Activated naive CD4-positive, alpha-beta T cell treated with anti-CD3 and anti-CD28 coated beads for 36 hours (primary cell): ENCODE measurements at regions not wholly inside any gene's neighbourhood (a gene's known extent, or its start where the extent isn't known, plus 50 kb on each side); places are given as distances from the start of the nearest gene placed in this dataset.

ENCODE experiments used
- CTCF ChIA-PET: fragments of 350-600 bp; sonication (Branson Sonifier 250); formaldehyde crosslinking; loops from one replicate; lab custom pipeline; 2021; ENCODE audit warnings: antibody characterized with exemption; lab: Charles Lee
- DNase-seq: peaks from one replicate; pipeline ENCODE4 v3.0.0-alpha.2; 2020
- H3K27ac Mint-ChIP-seq: one replicate; pipeline ENCODE4 v1.8.0; 2021; ENCODE audit warnings: mild to moderate bottlenecking, mixed read lengths
- H3K27me3 Mint-ChIP-seq: one replicate; pipeline ENCODE4 v1.8.0; 2021; ENCODE audit warnings: low read depth, mixed read lengths
- H3K36me3 Mint-ChIP-seq: one replicate; pipeline ENCODE4 v1.8.0; 2021; ENCODE audit warnings: low read depth, mixed read lengths
- H3K4me1 Mint-ChIP-seq: one replicate; pipeline ENCODE4 v1.8.0; 2021; ENCODE audit warnings: low read depth, mixed read lengths
- H3K4me3 Mint-ChIP-seq: one replicate; pipeline ENCODE4 v1.8.0; 2021; ENCODE audit warnings: mild to moderate bottlenecking, moderate library complexity, mixed read lengths
- H3K9me3 Mint-ChIP-seq: one replicate; pipeline ENCODE4 v1.8.0; 2021; ENCODE audit warnings: mixed read lengths
- intact Hi-C: fragments of 100-400 bp; cut with micrococcal nuclease; formaldehyde crosslinking; loops from one replicate; pipeline ENCODE4 v1.15.1; 2023

GRCh38 chr6:88370127-88370710, 204.1 kb upstream of the CNR1 start:
- Mint-ChIP-seq H3K27me3 (peaks cover 19% of the 10 kb centered on the region), H3K9me3 (no peaks in the 10 kb centered on the region), H3K27ac (no peak overlapping the region), H3K4me1 (no peaks in the 10 kb centered on the region), H3K4me3 (no peak overlapping the region), H3K36me3 (no peaks in the 10 kb centered on the region)
- CTCF ChIA-PET: no interaction called here
- intact Hi-C loops: no loop called here
- no peak for DNase-seq

- no peak overlapping the region for H3K27ac Mint-ChIP-seq
- CTCF ChIA-PET: no interaction called here
- H3K4me1 Mint-ChIP-seq: no peaks in the 10 kb centered on the region
- no peaks in the 10 kb centered on the region for H3K36me3 Mint-ChIP-seq
- H3K4me3 Mint-ChIP-seq: no peak overlapping the region
- H3K27me3 Mint-ChIP-seq: peaks cover 18% of the 10 kb centered on the region
- DNase-seq: no peak
- intact Hi-C loops: no loop called here
- no peaks in the 10 kb centered on the region for H3K9me3 Mint-ChIP-seq
Observed at GRCh38 chr6:88369262-88369661, 203.1 kb upstream of the CNR1 start.

GRCh38 chr6:88368071-88368787, 202.1 kb upstream of the CNR1 start:
- intact Hi-C loops: no loop called here
- H3K4me3 Mint-ChIP-seq: no peak overlapping the region
- no peak for DNase-seq
- no peaks in the 10 kb centered on the region for H3K4me1 Mint-ChIP-seq
- H3K27me3 Mint-ChIP-seq: peaks cover 14% of the 10 kb centered on the region
- no peak overlapping the region for H3K27ac Mint-ChIP-seq
- no peaks in the 10 kb centered on the region for H3K9me3 Mint-ChIP-seq
- H3K36me3 Mint-ChIP-seq: no peaks in the 10 kb centered on the region
- CTCF ChIA-PET: no interaction called here

- no peaks in the 10 kb centered on the region for H3K36me3 Mint-ChIP-seq
- H3K27ac Mint-ChIP-seq: no peak overlapping the region
- peaks cover 14% of the 10 kb centered on the region for H3K27me3 Mint-ChIP-seq
- CTCF ChIA-PET: no interaction called here
- H3K4me1 Mint-ChIP-seq: no peaks in the 10 kb centered on the region
- no peak for DNase-seq
- no peaks in the 10 kb centered on the region for H3K9me3 Mint-ChIP-seq
- intact Hi-C loops: no loop called here
- H3K4me3 Mint-ChIP-seq: no peak overlapping the region
Observed at GRCh38 chr6:88367248-88367647, 201.1 kb upstream of the CNR1 start.

GRCh38 chr6:88366672-88367071, 200.5 kb upstream of the CNR1 start:
- H3K4me1 Mint-ChIP-seq: no peaks in the 10 kb centered on the region
- CTCF ChIA-PET: no interaction called here

GRCh38 chr6:88365656-88366055, 199.5 kb upstream of the CNR1 start:
- peaks cover 11% of the 10 kb centered on the region for H3K27me3 Mint-ChIP-seq
- no peak overlapping the region for H3K4me3 Mint-ChIP-seq
- CTCF ChIA-PET: no interaction called here
- H3K36me3 Mint-ChIP-seq: no peaks in the 10 kb centered on the region
- H3K4me1 Mint-ChIP-seq: no peaks in the 10 kb centered on the region
- no peak overlapping the region for H3K27ac Mint-ChIP-seq
- intact Hi-C loops: no loop called here
- no peak for DNase-seq
- H3K9me3 Mint-ChIP-seq: no peaks in the 10 kb centered on the region

More at GRCh38 chr6:88366672-88367071, 200.5 kb upstream of the CNR1 start:
- Mint-ChIP-seq H3K27ac (no peak overlapping the region), H3K27me3 (peaks cover 14% of the 10 kb centered on the region), H3K36me3 (no peaks in the 10 kb centered on the region), H3K9me3 (no peaks in the 10 kb centered on the region), H3K4me3 (no peak overlapping the region)
- intact Hi-C loops: no loop called here
- no peak for DNase-seq

DNA sequence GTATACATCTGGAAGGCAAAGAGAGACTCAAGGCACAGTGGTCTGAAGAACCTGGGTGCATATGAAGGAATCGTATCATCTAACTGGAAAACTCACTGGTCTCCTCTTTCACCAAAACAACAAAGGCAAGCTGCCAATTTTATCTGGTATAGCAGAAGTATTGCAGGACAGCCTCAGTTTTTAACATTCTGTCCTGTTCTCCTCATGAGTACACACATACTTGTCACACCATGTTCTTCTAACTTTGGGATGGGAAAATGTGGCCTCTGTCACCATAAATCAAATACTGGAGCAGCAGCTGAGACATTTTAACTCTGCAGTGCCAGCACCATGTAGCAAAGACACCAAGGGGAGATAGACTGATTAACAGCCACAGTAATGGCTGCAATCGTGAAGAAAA, 199.1 kb upstream of the CNR1 start:
- intact Hi-C loops: no loop called here
- H3K27me3 Mint-ChIP-seq: peaks cover 11% of the 10 kb centered on the region
- H3K36me3 Mint-ChIP-seq: no peaks in the 10 kb centered on the region
- H3K27ac Mint-ChIP-seq: no peak overlapping the region
- no peak for DNase-seq
- H3K4me1 Mint-ChIP-seq: no peaks in the 10 kb centered on the region
- CTCF ChIA-PET: no interaction called here
- no peaks in the 10 kb centered on the region for H3K9me3 Mint-ChIP-seq
- no peak overlapping the region for H3K4me3 Mint-ChIP-seq

GRCh38 chr6:88361754-88362153, 195.6 kb upstream of the CNR1 start:
- CTCF ChIA-PET: no interaction called here
- intact Hi-C loops: no loop called here

DNA sequence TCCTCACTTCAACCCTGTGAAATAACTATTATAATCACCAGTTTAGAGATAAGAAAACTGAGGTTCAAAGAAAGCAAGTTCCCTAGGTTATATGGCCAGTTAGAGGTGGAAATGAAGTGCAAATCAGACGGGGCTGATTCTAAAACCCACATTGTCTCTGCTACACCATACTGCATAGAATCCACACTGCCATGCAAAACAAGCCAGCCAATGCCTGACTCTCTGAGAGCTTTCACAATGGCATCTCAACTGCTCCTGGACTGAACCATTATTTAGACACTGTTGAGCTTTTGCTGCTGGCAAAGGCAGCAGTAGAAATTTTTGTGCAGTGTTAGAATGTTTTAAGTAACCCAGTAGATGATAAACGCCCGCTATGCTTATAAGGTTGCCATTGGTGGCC, 195.2 kb upstream of the CNR1 start:
- intact Hi-C loops: no loop called here
- DNase-seq: no peak
- Mint-ChIP-seq H3K27ac (no peak overlapping the region), H3K27me3 (peaks cover 4% of the 10 kb centered on the region), H3K36me3 (no peaks in the 10 kb centered on the region), H3K9me3 (peaks cover 2% of the 10 kb centered on the region), H3K4me3 (no peak overlapping the region), H3K4me1 (no peaks in the 10 kb centered on the region)
- CTCF ChIA-PET: no interaction called here

More at GRCh38 chr6:88361754-88362153, 195.6 kb upstream of the CNR1 start:
- no peaks in the 10 kb centered on the region for H3K4me1 Mint-ChIP-seq
- no peak overlapping the region for H3K27ac Mint-ChIP-seq
- H3K27me3 Mint-ChIP-seq: peaks cover 4% of the 10 kb centered on the region
- H3K4me3 Mint-ChIP-seq: no peak overlapping the region
- H3K36me3 Mint-ChIP-seq: no peaks in the 10 kb centered on the region
- H3K9me3 Mint-ChIP-seq: peaks cover 2% of the 10 kb centered on the region
- no peak for DNase-seq

- Mint-ChIP-seq H3K4me1 (no peaks in the 10 kb centered on the region), H3K9me3 (peaks cover 2% of the 10 kb centered on the region), H3K27me3 (no peaks in the 10 kb centered on the region), H3K27ac (no peak overlapping the region), H3K36me3 (no peaks in the 10 kb centered on the region), H3K4me3 (no peak overlapping the region)
- no peak for DNase-seq
- CTCF ChIA-PET: interaction anchor here (0.6 kb wide), 1 partner anchor 1069 kb away, joined by 4 read pairs; no protein-coding TSS in a partner anchor
- intact Hi-C loops: no loop called here
Observed at GRCh38 chr6:88360203-88360797, 194.2 kb upstream of the CNR1 start.

- no peak overlapping the region for H3K27ac Mint-ChIP-seq
- H3K27me3 Mint-ChIP-seq: no peaks in the 10 kb centered on the region
- no peaks in the 10 kb centered on the region for H3K4me1 Mint-ChIP-seq
- no peaks in the 10 kb centered on the region for H3K36me3 Mint-ChIP-seq
- intact Hi-C loops: no loop called here
- H3K4me3 Mint-ChIP-seq: no peak overlapping the region
- no peak for DNase-seq
- CTCF ChIA-PET: interaction anchor here (0.6 kb wide), 1 partner anchor 1069 kb away, joined by 4 read pairs; no protein-coding TSS in a partner anchor
- peaks cover 2% of the 10 kb centered on the region for H3K9me3 Mint-ChIP-seq
Observed at GRCh38 chr6:88359530-88360202, 193.5 kb upstream of the CNR1 start.

DNA sequence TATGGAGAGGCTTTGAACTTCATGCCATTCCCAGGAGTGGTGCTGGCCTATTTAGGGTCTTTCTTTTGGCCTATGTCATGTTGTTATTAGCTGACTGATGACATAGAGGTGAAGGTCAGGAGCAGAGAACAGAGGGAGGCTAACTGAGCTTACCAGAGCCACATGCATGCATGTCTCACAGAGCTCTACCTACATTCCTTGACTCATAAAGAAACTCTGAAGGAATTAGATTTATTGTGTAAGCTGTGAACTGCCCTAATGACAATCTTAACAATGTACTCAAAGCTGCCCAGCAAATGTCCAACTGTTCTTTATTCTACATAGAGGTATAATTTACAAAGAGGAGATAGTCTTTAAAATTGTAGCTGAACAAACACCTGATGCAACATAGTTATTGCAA, 192.7 kb upstream of the CNR1 start:
- no peak overlapping the region for H3K4me3 Mint-ChIP-seq
- H3K9me3 Mint-ChIP-seq: peaks cover 2% of the 10 kb centered on the region
- H3K27ac Mint-ChIP-seq: no peak overlapping the region
- no peak for DNase-seq
- CTCF ChIA-PET: interaction anchor here (0.9 kb wide), 1 partner anchor 11 kb away, joined by 3 read pairs; no protein-coding TSS in a partner anchor
- H3K36me3 Mint-ChIP-seq: no peaks in the 10 kb centered on the region
- H3K27me3 Mint-ChIP-seq: no peaks in the 10 kb centered on the region
- H3K4me1 Mint-ChIP-seq: no peaks in the 10 kb centered on the region
- intact Hi-C loops: no loop called here
